ENCODE measurements at regions not wholly inside any gene's neighbourhood (a gene's known extent, or its start where the extent isn't known, plus 50 kb on each side); places are given as distances from the start of the nearest gene placed in this dataset.
"Not testable (repeated sequence)": the region's sequence is repeated elsewhere in the genome, so short reads cannot be mapped to it uniquely, and the experiment has no call there.

GRCh38 chr4:102397056-102397455 is 51.8 kb upstream of the SLC39A8 start:
- H3K9me3 ChIP-seq (ENCODE audit: control insufficient read depth in 1 of 2, low read length in 2 of 2); H3K27me3 ChIP-seq (ENCODE audit: low read depth, low read length); H3K4me3 ChIP-seq (ENCODE audit: low read depth in 1 of 2, low read length in 2 of 2); H3K36me3 ChIP-seq (ENCODE audit: control insufficient read depth in 1 of 2, insufficient read depth in 2 of 2, low read length in 2 of 2); H3K4me1 ChIP-seq (ENCODE audit: control insufficient read depth in 1 of 2, insufficient read depth in 2 of 2, low read length in 2 of 2); H3K27ac ChIP-seq (ENCODE audit: low read length): not testable (repeated sequence)

DNA sequence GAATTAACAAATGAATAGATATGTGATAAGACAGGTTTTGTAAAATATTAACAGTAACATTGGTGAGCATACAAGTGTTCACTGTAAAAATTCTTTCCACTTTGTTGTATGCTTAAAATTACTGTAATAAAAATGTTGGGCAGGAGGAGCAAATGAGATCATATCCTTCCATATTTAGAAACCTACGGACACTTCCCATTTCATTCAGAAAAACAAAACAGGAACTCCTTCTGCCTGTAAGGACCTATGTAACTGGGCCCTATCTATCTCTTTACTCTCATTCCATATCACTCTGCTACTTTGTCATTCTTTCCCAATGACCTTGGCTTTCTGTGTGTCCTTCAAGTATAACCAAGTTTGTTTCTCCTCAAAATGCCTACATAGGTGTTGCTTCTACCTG is 53.7 kb upstream of the SLC39A8 start:
- H3K9me3 ChIP-seq (ENCODE audit: control insufficient read depth in 1 of 2, low read length in 2 of 2): no peaks in the 10 kb centered on the region
- no peak overlapping the region for H3K27ac ChIP-seq (ENCODE audit: low read length)
- H3K4me1 ChIP-seq (ENCODE audit: control insufficient read depth in 1 of 2, insufficient read depth in 2 of 2, low read length in 2 of 2): no peaks in the 10 kb centered on the region
- no peak overlapping the region for H3K4me3 ChIP-seq (ENCODE audit: low read depth in 1 of 2, low read length in 2 of 2)
- H3K36me3 ChIP-seq (ENCODE audit: control insufficient read depth in 1 of 2, insufficient read depth in 2 of 2, low read length in 2 of 2): no peaks in the 10 kb centered on the region
- no peaks in the 10 kb centered on the region for H3K27me3 ChIP-seq (ENCODE audit: low read depth, low read length)

- Histone ChIP-seq H3K36me3 (ENCODE audit: control insufficient read depth in 1 of 2, insufficient read depth in 2 of 2, low read length in 2 of 2) (no peaks in the 10 kb centered on the region), H3K9me3 (ENCODE audit: control insufficient read depth in 1 of 2, low read length in 2 of 2) (no peaks in the 10 kb centered on the region), H3K27ac (ENCODE audit: low read length) (no peak overlapping the region), H3K27me3 (ENCODE audit: low read depth, low read length) (no peaks in the 10 kb centered on the region), H3K4me3 (ENCODE audit: low read depth in 1 of 2, low read length in 2 of 2) (no peak overlapping the region), H3K4me1 (ENCODE audit: control insufficient read depth in 1 of 2, insufficient read depth in 2 of 2, low read length in 2 of 2) (no peaks in the 10 kb centered on the region)
Observed at GRCh38 chr4:102400898-102401297, 55.6 kb upstream of the SLC39A8 start.

DNA sequence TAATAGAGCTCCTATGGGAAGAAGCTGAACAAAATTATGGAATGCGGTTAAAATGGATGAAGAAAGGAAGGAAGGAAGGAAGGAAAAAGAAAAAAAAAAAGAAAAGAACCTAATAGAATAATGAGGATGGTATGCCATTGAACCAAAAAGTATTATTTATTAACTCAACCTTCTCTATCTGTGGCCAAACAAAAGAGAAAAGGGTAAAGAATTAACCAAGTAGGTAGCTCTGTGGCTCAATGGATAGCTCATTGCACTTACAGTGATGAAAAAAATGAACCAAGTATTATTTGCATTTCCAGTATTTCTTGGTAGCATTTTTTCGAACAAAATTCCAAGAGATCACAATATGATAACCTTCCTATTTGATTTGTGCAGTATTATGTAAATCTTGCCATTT is 56.9 kb upstream of the SLC39A8 start:
- no peak overlapping the region for H3K4me3 ChIP-seq (ENCODE audit: low read depth in 1 of 2, low read length in 2 of 2)
- H3K27me3 ChIP-seq (ENCODE audit: low read depth, low read length): no peaks in the 10 kb centered on the region
- H3K9me3 ChIP-seq (ENCODE audit: control insufficient read depth in 1 of 2, low read length in 2 of 2): no peaks in the 10 kb centered on the region
- H3K36me3 ChIP-seq (ENCODE audit: control insufficient read depth in 1 of 2, insufficient read depth in 2 of 2, low read length in 2 of 2): no peaks in the 10 kb centered on the region
- no peak overlapping the region for H3K27ac ChIP-seq (ENCODE audit: low read length)
- no peaks in the 10 kb centered on the region for H3K4me1 ChIP-seq (ENCODE audit: control insufficient read depth in 1 of 2, insufficient read depth in 2 of 2, low read length in 2 of 2)

DNA sequence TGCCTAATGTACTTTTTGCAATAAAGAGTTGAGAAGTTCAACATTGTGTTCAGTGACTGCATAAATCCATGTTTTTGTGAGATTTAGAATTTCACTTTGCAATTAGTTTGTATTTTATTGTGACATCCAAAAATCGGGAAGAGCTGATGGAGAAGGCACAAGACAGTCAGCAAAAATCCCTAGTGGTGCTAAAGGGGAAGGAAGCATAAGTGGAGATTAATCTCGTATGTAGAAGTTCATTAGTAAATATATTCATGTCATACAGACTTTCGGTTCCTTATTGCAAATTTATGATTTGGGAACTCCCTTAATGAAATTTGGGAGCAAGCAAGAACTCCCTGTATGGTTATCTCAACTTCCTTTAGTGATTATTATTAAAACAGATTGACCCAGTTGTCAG is 57.8 kb upstream of the SLC39A8 start:
- Histone ChIP-seq H3K36me3 (ENCODE audit: control insufficient read depth in 1 of 2, insufficient read depth in 2 of 2, low read length in 2 of 2) (no peaks in the 10 kb centered on the region), H3K4me1 (ENCODE audit: control insufficient read depth in 1 of 2, insufficient read depth in 2 of 2, low read length in 2 of 2) (no peaks in the 10 kb centered on the region), H3K9me3 (ENCODE audit: control insufficient read depth in 1 of 2, low read length in 2 of 2) (no peaks in the 10 kb centered on the region), H3K27me3 (ENCODE audit: low read depth, low read length) (no peaks in the 10 kb centered on the region), H3K27ac (ENCODE audit: low read length) (no peak overlapping the region), H3K4me3 (ENCODE audit: low read depth in 1 of 2, low read length in 2 of 2) (no peak overlapping the region)

DNA sequence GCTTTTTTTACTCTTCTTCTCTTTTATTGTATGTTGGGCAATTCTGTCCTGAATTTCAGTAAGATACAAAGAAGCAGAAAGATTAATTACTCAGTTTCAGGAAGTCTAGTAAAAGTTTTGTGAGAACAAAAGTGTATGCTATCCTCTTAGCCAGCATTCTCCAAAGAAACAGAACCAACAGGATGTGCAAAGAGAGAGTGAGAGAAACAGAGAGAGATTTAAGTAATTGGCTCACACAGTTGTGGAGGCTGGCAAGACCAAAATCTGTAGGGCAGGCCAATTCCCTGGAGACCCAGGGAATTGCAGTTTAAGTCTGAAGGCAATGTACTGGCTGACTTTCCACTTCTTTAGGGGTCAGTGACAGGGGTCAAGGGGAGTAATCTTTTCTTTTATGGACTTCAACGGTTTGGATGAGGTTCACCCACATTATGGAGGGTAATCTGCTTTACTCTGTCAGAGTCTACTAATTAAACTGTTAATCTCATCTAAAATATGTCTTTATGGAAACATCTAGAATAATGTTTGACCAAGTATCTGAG is 59.2 kb upstream of the SLC39A8 start:
- Histone ChIP-seq H3K36me3 (ENCODE audit: control insufficient read depth in 1 of 2, insufficient read depth in 2 of 2, low read length in 2 of 2) (no peaks in the 10 kb centered on the region), H3K27me3 (ENCODE audit: low read depth, low read length) (no peaks in the 10 kb centered on the region), H3K4me1 (ENCODE audit: control insufficient read depth in 1 of 2, insufficient read depth in 2 of 2, low read length in 2 of 2) (no peaks in the 10 kb centered on the region), H3K27ac (ENCODE audit: low read length) (no peak overlapping the region), H3K4me3 (ENCODE audit: low read depth in 1 of 2, low read length in 2 of 2) (no peak overlapping the region), H3K9me3 (ENCODE audit: control insufficient read depth in 1 of 2, low read length in 2 of 2) (no peaks in the 10 kb centered on the region)

DNA sequence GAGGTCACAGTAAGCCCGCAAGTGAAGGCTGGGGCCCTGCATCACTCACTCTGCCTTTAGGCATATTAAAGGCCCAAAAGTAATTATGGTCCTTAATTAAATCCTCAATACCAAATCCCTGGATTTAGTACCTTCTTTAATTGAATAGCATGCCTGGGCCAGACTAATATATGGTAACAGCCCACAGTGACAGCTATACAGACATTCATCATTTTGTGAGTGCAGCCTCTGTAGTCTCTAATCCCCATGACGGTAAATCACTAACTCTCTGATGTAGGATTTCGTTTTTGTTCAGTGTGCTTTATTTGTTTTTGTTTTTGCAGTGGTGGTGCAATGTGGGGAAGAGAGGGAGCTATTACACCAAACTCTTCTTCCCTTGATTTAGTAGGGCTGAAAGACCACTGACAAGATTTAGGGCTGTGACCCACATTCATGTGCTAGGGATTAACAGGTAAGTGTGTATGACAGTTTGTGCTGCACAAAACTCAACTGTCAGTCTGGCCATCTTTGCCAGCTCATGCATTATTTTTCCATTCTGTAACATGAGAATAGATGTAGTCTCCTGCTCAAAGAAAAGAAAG is 60.6 kb upstream of the SLC39A8 start:
- Histone ChIP-seq H3K27ac (ENCODE audit: low read length) (no peak overlapping the region), H3K4me3 (ENCODE audit: low read depth in 1 of 2, low read length in 2 of 2) (no peak overlapping the region), H3K9me3 (ENCODE audit: control insufficient read depth in 1 of 2, low read length in 2 of 2) (no peaks in the 10 kb centered on the region), H3K4me1 (ENCODE audit: control insufficient read depth in 1 of 2, insufficient read depth in 2 of 2, low read length in 2 of 2) (no peaks in the 10 kb centered on the region), H3K36me3 (ENCODE audit: control insufficient read depth in 1 of 2, insufficient read depth in 2 of 2, low read length in 2 of 2) (no peaks in the 10 kb centered on the region), H3K27me3 (ENCODE audit: low read depth, low read length) (no peaks in the 10 kb centered on the region)

GRCh38 chr4:102410884-102411283 is 65.6 kb upstream of the SLC39A8 start:
- not testable (repeated sequence) for H3K4me3 ChIP-seq (ENCODE audit: low read depth in 1 of 2, low read length in 2 of 2); H3K4me1 ChIP-seq (ENCODE audit: control insufficient read depth in 1 of 2, insufficient read depth in 2 of 2, low read length in 2 of 2); H3K9me3 ChIP-seq (ENCODE audit: control insufficient read depth in 1 of 2, low read length in 2 of 2); H3K27me3 ChIP-seq (ENCODE audit: low read depth, low read length); H3K36me3 ChIP-seq (ENCODE audit: control insufficient read depth in 1 of 2, insufficient read depth in 2 of 2, low read length in 2 of 2); H3K27ac ChIP-seq (ENCODE audit: low read length)

DNA sequence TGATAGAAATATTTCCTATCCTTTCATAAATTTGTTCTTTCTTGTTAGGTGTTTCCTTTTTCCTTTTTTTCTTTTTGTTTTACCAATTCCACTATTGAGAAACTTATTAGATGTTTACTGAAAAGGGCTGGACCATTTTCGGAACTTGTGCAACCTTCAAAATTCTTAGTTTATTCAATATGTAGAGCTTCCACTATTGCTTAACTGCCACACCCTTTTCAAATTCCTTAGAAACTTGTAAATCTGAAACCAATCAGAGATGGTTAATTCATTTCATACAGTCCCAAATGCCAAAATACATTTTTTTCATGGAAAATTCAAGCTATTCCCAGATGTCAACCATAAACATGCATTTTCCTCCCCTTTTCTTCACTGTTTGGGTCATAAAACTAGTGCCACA is 66.1 kb upstream of the SLC39A8 start:
- Histone ChIP-seq H3K27me3 (ENCODE audit: low read depth, low read length) (no peaks in the 10 kb centered on the region), H3K36me3 (ENCODE audit: control insufficient read depth in 1 of 2, insufficient read depth in 2 of 2, low read length in 2 of 2) (no peaks in the 10 kb centered on the region), H3K27ac (ENCODE audit: low read length) (no peak overlapping the region), H3K4me3 (ENCODE audit: low read depth in 1 of 2, low read length in 2 of 2) (no peak overlapping the region), H3K9me3 (ENCODE audit: control insufficient read depth in 1 of 2, low read length in 2 of 2) (no peaks in the 10 kb centered on the region), H3K4me1 (ENCODE audit: control insufficient read depth in 1 of 2, insufficient read depth in 2 of 2, low read length in 2 of 2) (no peaks in the 10 kb centered on the region)

DNA sequence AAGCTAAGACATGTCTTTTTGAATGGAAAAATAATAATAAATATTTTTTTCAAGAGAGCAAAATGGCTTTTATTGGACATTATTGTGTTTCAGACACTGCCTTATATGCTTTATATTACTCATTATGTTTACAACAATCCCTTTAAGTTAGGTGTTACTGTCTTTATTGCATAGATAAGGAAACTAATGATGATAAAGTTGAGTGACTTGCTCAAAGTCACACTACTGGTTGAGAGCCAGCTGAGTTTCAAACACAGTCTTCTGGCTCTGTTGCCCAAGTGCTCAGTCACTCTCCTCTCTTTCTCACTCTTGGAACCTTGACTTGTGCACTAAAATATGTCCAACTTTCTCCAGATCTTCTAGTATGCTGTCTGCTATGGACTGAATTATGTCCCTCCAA is 71.5 kb upstream of the SLC39A8 start:
- H3K27ac ChIP-seq (ENCODE audit: low read length): no peak overlapping the region
- H3K27me3 ChIP-seq (ENCODE audit: low read depth, low read length): no peaks in the 10 kb centered on the region
- no peak overlapping the region for H3K4me3 ChIP-seq (ENCODE audit: low read depth in 1 of 2, low read length in 2 of 2)
- no peaks in the 10 kb centered on the region for H3K9me3 ChIP-seq (ENCODE audit: control insufficient read depth in 1 of 2, low read length in 2 of 2)
- no peaks in the 10 kb centered on the region for H3K4me1 ChIP-seq (ENCODE audit: control insufficient read depth in 1 of 2, insufficient read depth in 2 of 2, low read length in 2 of 2)
- no peaks in the 10 kb centered on the region for H3K36me3 ChIP-seq (ENCODE audit: control insufficient read depth in 1 of 2, insufficient read depth in 2 of 2, low read length in 2 of 2)

DNA sequence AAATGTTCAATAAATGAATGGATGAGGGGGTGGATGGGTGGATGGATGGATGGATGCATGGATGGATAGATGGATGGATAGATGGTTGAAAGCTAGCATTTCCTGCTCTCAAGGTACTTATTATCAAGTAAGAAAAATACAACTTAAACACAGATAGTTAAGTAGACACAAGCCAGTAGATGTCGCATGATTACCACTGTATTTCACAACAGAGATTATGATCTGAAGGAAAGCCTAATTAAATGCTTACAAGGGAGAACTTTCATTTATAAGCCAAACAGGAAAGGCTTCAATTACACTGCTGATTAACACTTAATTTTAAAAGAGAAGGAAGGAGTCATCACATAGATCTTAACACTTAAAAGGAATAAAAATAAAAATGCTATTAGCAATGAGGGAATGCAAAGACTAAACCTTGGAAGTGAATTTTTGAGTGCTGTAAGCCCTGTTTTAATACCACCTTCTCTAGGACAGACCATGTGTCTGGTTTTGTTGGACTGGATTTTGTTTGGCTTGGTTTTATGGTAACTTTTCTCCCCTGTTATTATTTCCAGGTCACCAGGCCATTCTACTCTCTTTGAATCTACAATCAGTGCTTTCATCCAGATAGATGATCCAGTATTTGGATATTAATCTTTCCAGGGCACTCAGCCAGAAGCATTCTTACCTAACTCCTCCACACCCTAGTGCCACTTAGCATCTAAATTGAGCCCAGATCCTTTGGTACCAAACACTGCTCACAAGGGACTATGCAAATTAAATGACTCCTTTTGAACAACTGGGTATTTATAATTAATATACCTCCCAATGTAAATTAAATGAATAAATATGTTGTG is 75.5 kb upstream of the SLC39A8 start:
- Histone ChIP-seq H3K27ac (ENCODE audit: low read length) (no peak overlapping the region), H3K4me3 (ENCODE audit: low read depth in 1 of 2, low read length in 2 of 2) (no peak overlapping the region), H3K4me1 (ENCODE audit: control insufficient read depth in 1 of 2, insufficient read depth in 2 of 2, low read length in 2 of 2) (no peaks in the 10 kb centered on the region), H3K36me3 (ENCODE audit: control insufficient read depth in 1 of 2, insufficient read depth in 2 of 2, low read length in 2 of 2) (no peaks in the 10 kb centered on the region), H3K9me3 (ENCODE audit: control insufficient read depth in 1 of 2, low read length in 2 of 2) (no peaks in the 10 kb centered on the region), H3K27me3 (ENCODE audit: low read depth, low read length) (no peaks in the 10 kb centered on the region)

DNA sequence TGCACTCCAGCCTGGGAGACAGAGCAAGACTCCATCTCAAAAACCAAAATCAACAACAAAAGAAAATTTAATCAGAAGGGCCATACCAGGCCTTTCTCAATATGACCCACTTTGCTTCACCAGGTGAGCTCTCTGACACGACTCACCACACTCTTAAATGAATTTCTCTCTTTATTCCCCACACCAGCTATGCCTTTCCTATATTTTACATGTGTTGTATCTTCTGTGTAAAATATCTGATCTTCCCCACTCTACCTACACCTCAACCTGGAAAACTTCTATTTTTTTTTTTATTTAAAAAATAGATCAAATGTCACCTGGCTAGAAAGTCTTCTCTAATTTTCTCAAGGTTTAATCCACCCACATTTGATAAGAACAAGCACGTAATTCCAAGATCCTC is 77.6 kb upstream of the SLC39A8 start:
- Histone ChIP-seq H3K4me1 (ENCODE audit: control insufficient read depth in 1 of 2, insufficient read depth in 2 of 2, low read length in 2 of 2) (no peaks in the 10 kb centered on the region), H3K36me3 (ENCODE audit: control insufficient read depth in 1 of 2, insufficient read depth in 2 of 2, low read length in 2 of 2) (no peaks in the 10 kb centered on the region), H3K27ac (ENCODE audit: low read length) (no peak overlapping the region), H3K9me3 (ENCODE audit: control insufficient read depth in 1 of 2, low read length in 2 of 2) (no peaks in the 10 kb centered on the region), H3K4me3 (ENCODE audit: low read depth in 1 of 2, low read length in 2 of 2) (no peak overlapping the region), H3K27me3 (ENCODE audit: low read depth, low read length) (no peaks in the 10 kb centered on the region)

Measured in muscle layer of duodenum (tissue), 2 donors.